Activated CD4-positive, alpha-beta T cell treated with anti-CD3 and anti-CD28 coated beads for 36 hours (primary cell): ENCODE measurements at regions not wholly inside any gene's neighbourhood (a gene's known extent, or its start where the extent isn't known, plus 50 kb on each side); places are given as distances from the start of the nearest gene placed in this dataset.
A peak's percentile ranks its signal among the peaks of the same experiment; 100 is the strongest.
"Not testable (repeated sequence)": the region's sequence is repeated elsewhere in the genome, so short reads cannot be mapped to it uniquely, and the experiment has no call there.

ENCODE experiments used
- ATAC-seq: fragments of 200-7000 bp; cut with Tn5 transposase; one replicate; pipeline ENCODE4 v1.10.0; 2021; ENCODE audit warnings: mild to moderate bottlenecking, moderate library complexity
- CTCF ChIA-PET: fragments of 350-600 bp; sonication (Branson Sonifier 250); formaldehyde crosslinking; loops from one replicate; lab custom pipeline; 2021; ENCODE audit warnings: antibody characterized with exemption; lab: Charles Lee
- POLR2A ChIA-PET: fragments of 350-600 bp; sonication (Branson Sonifier 250); formaldehyde crosslinking; loops from one replicate; lab custom pipeline; 2021; ENCODE audit warnings: antibody characterized with exemption, inconsistent platforms; lab: Charles Lee
- DNase-seq: peaks from one replicate; pipeline ENCODE4 v3.0.0-alpha.2; 2020
- H3K27ac Mint-ChIP-seq: one replicate; pipeline ENCODE4 v1.8.0; 2021; ENCODE audit warnings: mixed read lengths
- H3K27me3 Mint-ChIP-seq: one replicate; pipeline ENCODE4 v1.8.0; 2021; ENCODE audit warnings: mixed read lengths
- H3K36me3 Mint-ChIP-seq: one replicate; pipeline ENCODE4 v1.8.0; 2021; ENCODE audit warnings: low read depth, mixed read lengths
- H3K4me1 Mint-ChIP-seq: one replicate; pipeline ENCODE4 v1.8.0; 2021; ENCODE audit warnings: mixed read lengths
- H3K4me3 Mint-ChIP-seq: one replicate; pipeline ENCODE4 v1.8.0; 2021; ENCODE audit warnings: mild to moderate bottlenecking, moderate library complexity, mixed read lengths
- H3K9me3 Mint-ChIP-seq: one replicate; pipeline ENCODE4 v1.8.0; 2021; ENCODE audit warnings: low read depth, mixed read lengths
- intact Hi-C, 2 experiments: fragments of 100-400 bp; cut with DNase I in 1 of 2; cut with micrococcal nuclease in 1 of 2; formaldehyde crosslinking; loops; one replicate each; pipeline versions ENCODE4 v1.14.2 to v1.15.1; 2022 to 2024; cut with DNase I, micrococcal nuclease

GRCh38 chr14:49959822-49960408, 67.0 kb downstream of the ARF6 start:
- Mint-ChIP-seq H3K4me1 (peaks cover 42% of the 10 kb centered on the region), H3K4me3 (no peak overlapping the region), H3K36me3 (no peaks in the 10 kb centered on the region), H3K9me3 (no peaks in the 10 kb centered on the region), H3K27me3 (no peaks in the 10 kb centered on the region), H3K27ac (peak overlapping the region; percentile 42)
- intact Hi-C loops = no loop called here
- ChIA-PET POLR2A (interaction anchor here (0.6 kb wide), 1 partner anchor 124 kb away, joined by 4 read pairs; no protein-coding TSS in a partner anchor), CTCF (interaction anchor here (0.8 to 3.0 kb wide), 2 partner anchors 12 to 96 kb away, joined by 3 to 12 read pairs; no protein-coding TSS in a partner anchor)
- ATAC-seq (peak; percentile 37), DNase-seq (peak; percentile 53)

GRCh38 chr14:49960453-49960852, 67.6 kb downstream of the ARF6 start:
- no peaks in the 10 kb centered on the region for H3K27me3 Mint-ChIP-seq
- H3K36me3 Mint-ChIP-seq = no peaks in the 10 kb centered on the region
- CTCF ChIA-PET = interaction anchor here (3.0 kb wide), 1 partner anchor 11 kb away, joined by 12 read pairs; no protein-coding TSS in a partner anchor
- intact Hi-C loops = no loop called here
- H3K27ac Mint-ChIP-seq = no peak overlapping the region
- DNase-seq (no peak), ATAC-seq (no peak)
- H3K4me3 Mint-ChIP-seq = no peak overlapping the region
- POLR2A ChIA-PET = no interaction called here
- H3K9me3 Mint-ChIP-seq = no peaks in the 10 kb centered on the region
- peaks cover 44% of the 10 kb centered on the region for H3K4me1 Mint-ChIP-seq

GRCh38 chr14:49961270-49962222, 68.7 kb downstream of the ARF6 start:
- H3K4me3 Mint-ChIP-seq = no peak overlapping the region
- no peaks in the 10 kb centered on the region for H3K36me3 Mint-ChIP-seq
- H3K27me3 Mint-ChIP-seq = no peaks in the 10 kb centered on the region
- ChIA-PET POLR2A (no interaction called here), CTCF (interaction anchor here (0.9 to 3.0 kb wide), 3 partner anchors 9 to 99 kb away, joined by 3 to 12 read pairs (median 3); no protein-coding TSS in a partner anchor)
- no peaks in the 10 kb centered on the region for H3K9me3 Mint-ChIP-seq
- H3K4me1 Mint-ChIP-seq = peaks cover 44% of the 10 kb centered on the region
- peak overlapping the region; percentile 52 for H3K27ac Mint-ChIP-seq
- ATAC-seq = peak; percentile 72
- intact Hi-C loops = loop anchor here in 1 of 2 experiments (1.0 kb wide), 1 partner anchor 11 kb away; no protein-coding TSS in a partner anchor
- peak; percentile 34 for DNase-seq

GRCh38 chr14:49962621-49963020, 69.7 kb downstream of the ARF6 start:
- Mint-ChIP-seq H3K4me3 (no peak overlapping the region), H3K27me3 (no peaks in the 10 kb centered on the region), H3K36me3 (no peaks in the 10 kb centered on the region), H3K9me3 (no peaks in the 10 kb centered on the region), H3K27ac (peak overlapping the region; percentile 61), H3K4me1 (peaks cover 44% of the 10 kb centered on the region)
- ChIA-PET POLR2A (no interaction called here), CTCF (interaction anchor here (0.7 to 3.0 kb wide), 5 partner anchors 9 to 131 kb away, joined by 3 to 12 read pairs (median 3); no protein-coding TSS in a partner anchor)
- ATAC-seq (peak; percentile 83), DNase-seq (peak; percentile 88)
- intact Hi-C loops = loop anchor here in 1 of 2 experiments (1.0 kb wide), 1 partner anchor 12 kb away; no protein-coding TSS in a partner anchor

- intact Hi-C loops, H3K9me3 Mint-ChIP-seq, ATAC-seq, H3K27me3 Mint-ChIP-seq, H3K4me3 Mint-ChIP-seq, CTCF ChIA-PET, H3K27ac Mint-ChIP-seq, H3K36me3 Mint-ChIP-seq, POLR2A ChIA-PET, DNase-seq: not testable (repeated sequence)
- peaks cover 44% of the 10 kb centered on the region for H3K4me1 Mint-ChIP-seq
Observed at GRCh38 chr14:49965068-49965651, 72.3 kb downstream of the ARF6 start.

GRCh38 chr14:49966304-49966809, 73.5 kb downstream of the ARF6 start:
- Mint-ChIP-seq H3K36me3 (no peaks in the 10 kb centered on the region), H3K4me3 (no peak overlapping the region), H3K4me1 (peaks cover 44% of the 10 kb centered on the region), H3K27ac (no peak overlapping the region), H3K9me3 (no peaks in the 10 kb centered on the region), H3K27me3 (no peaks in the 10 kb centered on the region)
- CTCF ChIA-PET = interaction anchor here (0.5 to 0.9 kb wide), 3 partner anchors 11 to 73 kb away, joined by 3 to 4 read pairs (median 3); no protein-coding TSS in a partner anchor
- DNase-seq (no peak), ATAC-seq (no peak)
- POLR2A ChIA-PET = no interaction called here
- intact Hi-C loops = no loop called here

- ChIA-PET CTCF (interaction anchor here (0.5 to 0.9 kb wide), 4 partner anchors 11 to 105 kb away, joined by 3 to 4 read pairs (median 3); no protein-coding TSS in a partner anchor), POLR2A (no interaction called here)
- intact Hi-C loops = no loop called here
- Mint-ChIP-seq H3K36me3 (no peaks in the 10 kb centered on the region), H3K27me3 (no peaks in the 10 kb centered on the region), H3K4me3 (no peak overlapping the region), H3K9me3 (no peaks in the 10 kb centered on the region), H3K27ac (no peak overlapping the region), H3K4me1 (peaks cover 44% of the 10 kb centered on the region)
- no peak for DNase-seq
- ATAC-seq = no peak
Observed at GRCh38 chr14:49966971-49967630, 74.2 kb downstream of the ARF6 start.

- CTCF ChIA-PET = interaction anchor here (0.7 to 2.9 kb wide), 6 partner anchors 9 to 336 kb away, joined by 3 to 12 read pairs (median 4); no protein-coding TSS in a partner anchor
- POLR2A ChIA-PET = interaction anchor here (0.5 to 3.7 kb wide), 7 partner anchors 14 to 829 kb away, joined by 3 to 50 read pairs (median 6); no protein-coding TSS in a partner anchor
- ATAC-seq (no peak), DNase-seq (no peak)
- intact Hi-C loops = loop anchor here (2.0 kb wide), 4 partner anchors 23 to 107 kb away; no protein-coding TSS in a partner anchor
- peak overlapping the region; percentile 98 for H3K27ac Mint-ChIP-seq
- H3K36me3 Mint-ChIP-seq = no peaks in the 10 kb centered on the region
- peaks cover 55% of the 10 kb centered on the region for H3K4me1 Mint-ChIP-seq
- peak overlapping the region; percentile 75 for H3K4me3 Mint-ChIP-seq
- H3K27me3 Mint-ChIP-seq = no peaks in the 10 kb centered on the region
- H3K9me3 Mint-ChIP-seq = no peaks in the 10 kb centered on the region
Observed at GRCh38 chr14:49969961-49970360, 77.1 kb downstream of the ARF6 start.

- CTCF ChIA-PET = interaction anchor here (0.7 to 3.0 kb wide), 11 partner anchors 9 to 337 kb away, joined by 3 to 16 read pairs (median 6); no protein-coding TSS in a partner anchor
- H3K9me3 Mint-ChIP-seq = no peaks in the 10 kb centered on the region
- intact Hi-C loops = loop anchor here (1.0 to 2.0 kb wide), 9 partner anchors 20 to 108 kb away; no protein-coding TSS in a partner anchor
- ATAC-seq (peak; percentile 9), DNase-seq (peak; percentile 33)
- H3K4me3 Mint-ChIP-seq = peak overlapping the region; percentile 75
- POLR2A ChIA-PET = interaction anchor here (0.5 to 3.7 kb wide), 13 partner anchors 11 to 829 kb away, joined by 3 to 50 read pairs (median 4); no protein-coding TSS in a partner anchor
- H3K36me3 Mint-ChIP-seq = no peaks in the 10 kb centered on the region
- H3K4me1 Mint-ChIP-seq = peaks cover 60% of the 10 kb centered on the region
- peak overlapping the region; percentile 98 for H3K27ac Mint-ChIP-seq
- no peaks in the 10 kb centered on the region for H3K27me3 Mint-ChIP-seq
Observed at GRCh38 chr14:49970474-49971147, 77.7 kb downstream of the ARF6 start.
